IMR-90 (cell line): ENCODE measurements at regions not wholly inside any gene's neighbourhood (a gene's known extent, or its start where the extent isn't known, plus 50 kb on each side); places are given as distances from the start of the nearest gene placed in this dataset.

Experiments used
- ATAC-seq: fragments of 200-7000 bp; cut with Tn5 transposase; 2 replicates; pipeline ENCODE4 v1.9.1; 2020; ENCODE audit warnings: low read depth, mild to moderate bottlenecking, moderate library complexity
- BruUV-seq: library from RNA; stranded (reverse); fragments of 400-500 nt; replicated peaks from 2 replicates; lab custom pipeline; 2021; lab: Mats Ljungman, UMichigan
- CTCF ChIA-PET: fragments of 300-600 bp; formaldehyde crosslinking; extraction: SDS; loops from one replicate; lab custom pipeline; 2021; ENCODE audit warnings: antibody characterized with exemption; lab: Yijun Ruan, JAX
- POLR2A ChIA-PET: fragments of 300-600 bp; sonication (Branson Sonifier 250); formaldehyde crosslinking; loops from one replicate; lab custom pipeline; 2022; ENCODE audit warnings: antibody characterized with exemption; ENCODE audit not compliant: unreplicated experiment; lab: Charles Lee
- DNase-seq: peaks from one replicate; pipeline ENCODE4 v3.0.0; 2013
- H2AFZ ChIP-seq: replicated peaks from 2 replicates; pipeline ENCODE3; 2013; ENCODE audit warnings: low read length, mild to moderate bottlenecking; ENCODE audit not compliant: poor library complexity
- H2AK5ac ChIP-seq: 2 replicates; pipeline ENCODE4 v1.6.1; 2013; ENCODE audit warnings: low read depth, low read length, inconsistent platforms
- H2AK9ac ChIP-seq: replicated peaks from 2 replicates; pipeline ENCODE3; 2013; ENCODE audit warnings: mild to moderate bottlenecking, low read depth, low read length, moderate library complexity; ENCODE audit not compliant: poor library complexity
- H2BK120ac ChIP-seq: 2 replicates; pipeline ENCODE4 v1.6.1; 2013; ENCODE audit warnings: low read depth, low read length, inconsistent platforms
- H2BK15ac ChIP-seq: 3 replicates; pipeline ENCODE4 v1.6.1; 2013; ENCODE audit warnings: low read depth, low read length, inconsistent platforms
- H2BK20ac ChIP-seq: 2 replicates; pipeline ENCODE4 v1.6.1; 2013; ENCODE audit warnings: low read depth, mild to moderate bottlenecking, inconsistent platforms, low read length, moderate library complexity
- H2BK5ac ChIP-seq: 2 replicates; pipeline ENCODE4 v1.6.1; 2013; ENCODE audit warnings: mild to moderate bottlenecking, low read depth, low read length, inconsistent platforms; ENCODE audit not compliant: poor library complexity, severe bottlenecking
- H3K14ac ChIP-seq: replicated peaks from 2 replicates; pipeline ENCODE4 v1.6.1; 2013; ENCODE audit warnings: low read depth, low read length, inconsistent platforms
- H3K18ac ChIP-seq: 2 replicates; pipeline ENCODE4 v1.6.1; 2013; ENCODE audit warnings: low read depth, low read length, control low read depth
- H3K23ac ChIP-seq: 2 replicates; pipeline ENCODE4 v1.6.1; 2013; ENCODE audit warnings: low read depth, low read length, inconsistent platforms
- H3K27ac ChIP-seq: 2 replicates; pipeline ENCODE4 v1.5.1; 2013; ENCODE audit warnings: mild to moderate bottlenecking, control low read depth, low read length; ENCODE audit not compliant: insufficient read depth
- H3K27me3 ChIP-seq: 2 replicates; pipeline ENCODE4 v1.6.1; 2013; ENCODE audit warnings: low read length; ENCODE audit not compliant: control insufficient read depth, insufficient read depth
- H3K36me3 ChIP-seq: 2 replicates; pipeline ENCODE4 v1.6.1; 2013; ENCODE audit warnings: low read length, mixed read lengths; ENCODE audit not compliant: control insufficient read depth, insufficient read depth
- H3K4ac ChIP-seq: 2 replicates; pipeline ENCODE4 v1.6.1; 2013; ENCODE audit warnings: low read depth, low read length, inconsistent platforms
- H3K4me1 ChIP-seq: 2 replicates; pipeline ENCODE4 v1.6.1; 2013; ENCODE audit warnings: low read length, mixed read lengths; ENCODE audit not compliant: control insufficient read depth, insufficient read depth
- H3K4me2 ChIP-seq: 2 replicates; pipeline ENCODE4 v1.6.1; 2013; ENCODE audit warnings: low read depth, mild to moderate bottlenecking, control low read depth, low read length, moderate library complexity
- H3K4me3 ChIP-seq: 2 replicates; pipeline ENCODE4 v1.5.1; 2013; ENCODE audit warnings: low read depth, mild to moderate bottlenecking, control low read depth, low read length, moderate library complexity; ENCODE audit not compliant: insufficient read depth
- H3K56ac ChIP-seq: 2 replicates; pipeline ENCODE4 v1.6.1; 2013; ENCODE audit warnings: low read length, inconsistent platforms; ENCODE audit not compliant: insufficient read depth; ENCODE audit errors: extremely low read depth
- H3K79me1 ChIP-seq, 2 experiments: 2 replicates each; pipeline ENCODE4 v1.6.1; 2013; ENCODE audit warnings: low read length in 2 of 2, inconsistent platforms in 1 of 2, low read depth in 1 of 2
- H3K9ac ChIP-seq: 2 replicates; pipeline ENCODE4 v1.6.1; 2013; ENCODE audit warnings: low read depth, low read length, control low read depth
- H3K9me1 ChIP-seq: 2 replicates; pipeline ENCODE4 v1.6.1; 2013; ENCODE audit warnings: low read length, inconsistent platforms; ENCODE audit not compliant: insufficient read depth
- H3K9me3 ChIP-seq: 2 replicates; pipeline ENCODE4 v1.6.1; 2013; ENCODE audit warnings: low read length; ENCODE audit not compliant: control insufficient read depth, insufficient read depth
- H4K20me1 ChIP-seq: 2 replicates; pipeline ENCODE4 v1.6.1; 2013; ENCODE audit warnings: low read length, inconsistent platforms; ENCODE audit not compliant: insufficient read depth
- H4K5ac ChIP-seq: 2 replicates; pipeline ENCODE4 v1.6.1; 2013; ENCODE audit warnings: mild to moderate bottlenecking, low read depth, low read length, control low read depth
- H4K8ac ChIP-seq, 2 experiments: 2 replicates each; pipeline ENCODE4 v1.6.1; 2013; ENCODE audit warnings: low read depth in 2 of 2, low read length in 2 of 2, control low read depth in 1 of 2, inconsistent platforms in 1 of 2
- H4K91ac ChIP-seq: 2 replicates; pipeline ENCODE4 v1.6.1; 2013; ENCODE audit warnings: low read depth, low read length, inconsistent platforms; ENCODE audit not compliant: insufficient read depth
- CEBPB ChIP-seq: IDR thresholded peaks from 2 replicates; pipeline ENCODE4 v1.6.1; 2012; ENCODE audit warnings: low read depth, low read length, improper control_type of control experiment
- MAFK ChIP-seq: IDR thresholded peaks from 2 replicates; pipeline ENCODE4 v1.6.1; 2012; ENCODE audit warnings: low read depth, low read length, improper control_type of control experiment
- WGBS, 2 experiments: methylation state at CpG; one replicate each; pipeline versions ENCODE4 v1.1.5 to v1.1.7; 2013; ENCODE audit warnings: missing lambda C conversion rate in 2 of 2; ENCODE audit not compliant: insufficient read length in 1 of 2; ENCODE audit errors: extremely low coverage in 2 of 2; 5-methylcytosine and 5-hydroxymethylcytosine counted together
- dilution Hi-C: fragments of 300-500 bp; cut with HindIII; formaldehyde crosslinking; loops from one replicate; pipeline ENCODE4 v1.14.3; 2018; ENCODE audit warnings: low sequenced_read_pairs; ENCODE audit not compliant: unreplicated experiment
- in situ Hi-C: fragments of 300-500 bp; cut with MboI; formaldehyde crosslinking; loops from 3 replicates; pipeline ENCODE4 v1.14.3; 2019; ENCODE audit warnings: low sequenced_read_pairs, inconsistent platforms, mixed read lengths
- intact Hi-C: fragments of 100-400 bp; cut with micrococcal nuclease; formaldehyde crosslinking; loops from 2 replicates; pipeline ENCODE4 v1.10.0; 2022

DNA sequence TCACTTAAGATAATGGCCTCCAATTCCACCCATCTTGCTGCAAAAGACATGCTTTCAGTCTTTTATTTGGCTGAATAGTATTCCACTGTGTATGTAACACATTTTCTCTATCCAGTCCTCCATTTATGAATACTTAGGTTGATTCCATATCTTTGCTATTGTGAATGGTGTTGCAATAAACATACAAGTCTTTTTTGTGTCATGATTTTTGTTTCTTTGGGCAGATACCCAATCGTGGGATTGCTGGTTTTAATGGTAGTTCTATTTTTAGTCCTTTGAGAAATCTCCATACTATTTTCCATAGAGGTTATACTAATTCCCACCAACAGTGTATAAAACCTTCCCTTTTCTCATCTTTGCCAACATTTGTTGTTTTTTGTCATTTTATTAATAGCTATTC is 180.9 kb downstream of the SMIM20 start:
- ATAC-seq: no peak
- Histone ChIP-seq H2BK5ac (no peak overlapping the region), H2AFZ (no peak overlapping the region), H3K14ac (no peak overlapping the region), H3K9ac (no peak overlapping the region), H3K4ac (no peak overlapping the region), H2AK9ac (no peak overlapping the region), H2BK20ac (no peak overlapping the region), H3K23ac (no peak overlapping the region), H2BK120ac (no peak overlapping the region), H3K56ac (no peak overlapping the region), H3K27me3 (no peaks in the 10 kb centered on the region), H2AK5ac (no peak overlapping the region), H4K5ac (no peak overlapping the region), H4K8ac (no peak overlapping the region), H3K9me1 (no peaks in the 10 kb centered on the region; the same call in 1 of the 2 replicates), H3K9me3 (peaks cover 3% of the 10 kb centered on the region), H4K91ac (no peak overlapping the region), H3K18ac (no peak overlapping the region), H3K27ac (no peak overlapping the region), H3K79me1 (no peaks in the 10 kb centered on the region), H3K36me3 (no peaks in the 10 kb centered on the region), H4K20me1 (no peaks in the 10 kb centered on the region), H3K4me2 (no peak overlapping the region), H3K4me1 (peaks cover 6% of the 10 kb centered on the region; the same call in 1 of the 2 replicates), H2BK15ac (no peak overlapping the region), H3K4me3 (no peak overlapping the region)
- peak; percentile 37 for DNase-seq
- no CpG with 5 or more reads among the region's 1 CpG for WGBS, 2 experiments
- TF ChIP-seq MAFK (no peak), CEBPB (peak; percentile 54; the same call in 1 of the 2 replicates)
- ChIA-PET CTCF (interaction anchor here (0.7 kb wide), 1 partner anchor 780 kb away, joined by 3 read pairs; no protein-coding TSS in a partner anchor), POLR2A (no interaction called here)
- no TSS peak for BruUV-seq
- dilution Hi-C loops: no loop called here
- intact Hi-C loops: no loop called here
- in situ Hi-C loops: no loop called here
